ENCODE measurements at regions not wholly inside any gene's neighbourhood (a gene's known extent, or its start where the extent isn't known, plus 50 kb on each side); places are given as distances from the start of the nearest gene placed in this dataset.
A peak's percentile ranks its signal among the peaks of the same experiment; 100 is the strongest.

DNA sequence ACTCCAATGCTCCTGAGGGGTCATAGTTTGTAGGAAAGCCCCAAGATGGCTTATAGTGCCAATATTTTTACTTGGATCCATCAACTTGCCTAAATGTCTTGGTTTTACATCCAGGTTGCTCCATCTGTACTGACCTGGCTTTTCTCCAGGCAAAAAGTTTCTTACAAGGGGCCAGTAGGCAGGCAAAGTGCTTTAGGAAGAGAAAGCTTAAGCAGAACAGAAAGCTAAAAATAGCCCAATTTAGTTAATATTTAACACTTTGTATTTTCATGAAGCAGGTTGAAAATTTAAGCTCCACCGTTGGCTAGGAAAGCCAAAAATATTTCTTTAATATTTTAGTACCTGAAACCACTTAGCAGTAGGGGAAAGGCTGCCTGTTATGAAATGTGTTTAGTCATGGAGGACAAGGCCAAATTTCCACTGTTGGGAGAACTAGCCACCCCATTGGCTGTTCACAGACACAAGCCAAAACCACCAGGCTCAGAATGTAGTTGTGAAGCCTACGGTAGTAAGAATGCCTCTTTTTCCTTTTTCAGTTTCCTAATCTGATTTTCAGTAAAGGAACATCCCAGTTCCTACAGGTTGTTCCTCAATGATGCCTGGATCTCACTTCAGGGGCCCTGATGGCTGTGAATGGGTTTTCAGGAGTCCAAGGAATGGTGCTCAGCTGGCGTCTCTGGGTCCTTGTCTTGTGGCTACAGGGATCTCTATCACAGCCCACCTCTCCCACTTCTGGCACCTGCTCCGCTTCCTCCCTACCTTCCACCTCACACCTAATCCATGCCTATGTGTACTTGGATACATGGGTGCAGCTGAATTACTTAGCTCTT is 324.8 kb downstream of the PMP22 start:
- no peak for DNase-seq

DNA sequence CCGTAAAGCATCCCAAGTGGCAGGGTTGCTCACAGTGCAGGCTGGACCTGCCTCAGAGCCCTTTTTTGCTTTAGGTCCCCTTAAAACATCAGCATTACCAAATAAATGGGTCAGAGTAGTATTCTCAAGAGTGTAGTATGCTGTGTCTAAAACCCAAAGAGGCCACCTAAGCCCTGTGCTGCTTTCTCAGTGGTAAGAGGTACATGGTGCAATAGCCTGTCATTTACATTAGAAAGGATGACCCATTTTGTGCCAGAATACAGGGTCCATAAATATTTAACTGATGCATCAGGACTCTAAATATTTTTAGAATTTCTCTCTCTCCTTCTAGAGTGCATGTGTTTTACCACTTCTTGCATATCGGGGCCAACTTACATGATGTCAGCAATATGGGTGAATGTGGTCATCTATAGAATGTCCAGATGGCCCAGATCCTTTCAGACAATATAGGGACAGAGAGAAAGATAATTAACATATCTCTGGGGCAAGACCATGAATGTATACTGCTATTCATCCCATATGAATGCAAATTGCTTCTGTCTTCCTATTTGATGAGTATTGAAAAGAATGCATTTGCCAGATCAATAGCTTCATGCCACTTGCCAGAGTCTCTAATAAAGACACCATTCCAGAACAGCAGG is 329.2 kb downstream of the PMP22 start:
- DNase-seq, result no peak

DNA sequence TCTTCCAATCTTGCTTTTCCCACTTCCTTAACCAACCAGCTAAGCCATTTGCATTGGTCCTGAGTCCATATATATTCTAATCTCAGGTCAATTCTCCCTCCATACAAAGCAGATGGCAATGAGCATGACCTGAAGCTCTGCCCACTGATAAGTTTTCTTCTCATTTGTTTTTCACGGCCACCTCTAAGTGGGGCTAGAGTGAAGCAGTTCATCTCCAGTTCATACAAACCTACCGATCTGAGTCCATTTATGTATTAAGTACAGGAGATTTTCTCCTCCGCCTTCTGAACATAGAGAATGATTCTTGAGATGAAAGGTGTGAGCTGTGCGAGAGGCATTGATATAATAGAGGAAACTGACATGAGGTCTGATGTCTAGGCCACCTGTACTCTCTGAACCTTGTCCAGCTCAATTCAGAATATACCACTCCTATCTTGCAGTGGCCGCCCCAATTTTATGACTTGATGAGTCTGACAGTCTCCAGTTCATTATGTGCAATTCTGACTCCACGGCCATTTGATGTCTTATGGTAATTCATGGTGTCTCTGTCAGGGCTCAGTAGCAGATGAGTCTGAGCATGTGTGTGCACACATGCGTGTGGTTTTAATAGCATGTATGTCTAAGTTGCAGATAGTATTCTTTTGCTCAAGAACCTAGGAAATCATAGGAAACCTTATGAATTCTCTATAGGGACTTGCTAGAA is 329.8 kb downstream of the PMP22 start:
- DNase-seq, result no peak

DNA sequence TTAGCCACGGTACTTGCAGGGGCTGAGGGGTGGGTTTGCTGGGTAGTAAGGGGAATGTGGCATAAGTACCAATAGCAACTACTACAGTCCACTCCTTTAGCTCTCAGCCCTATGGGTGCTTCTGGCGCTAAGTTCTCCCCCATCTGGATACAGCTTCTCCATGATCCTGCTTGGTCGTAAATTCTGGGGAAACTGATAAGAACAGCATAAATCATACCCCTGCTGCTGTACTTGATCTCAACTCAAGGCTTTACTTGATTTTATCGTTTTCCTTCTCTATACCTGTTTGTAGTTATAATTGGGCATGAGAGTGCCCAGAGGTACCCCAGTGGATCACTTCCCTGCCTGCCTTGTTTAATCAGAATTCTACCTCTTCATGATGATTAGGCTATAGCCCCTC is 331.4 kb downstream of the PMP22 start:
- DNase-seq, result no peak

DNA sequence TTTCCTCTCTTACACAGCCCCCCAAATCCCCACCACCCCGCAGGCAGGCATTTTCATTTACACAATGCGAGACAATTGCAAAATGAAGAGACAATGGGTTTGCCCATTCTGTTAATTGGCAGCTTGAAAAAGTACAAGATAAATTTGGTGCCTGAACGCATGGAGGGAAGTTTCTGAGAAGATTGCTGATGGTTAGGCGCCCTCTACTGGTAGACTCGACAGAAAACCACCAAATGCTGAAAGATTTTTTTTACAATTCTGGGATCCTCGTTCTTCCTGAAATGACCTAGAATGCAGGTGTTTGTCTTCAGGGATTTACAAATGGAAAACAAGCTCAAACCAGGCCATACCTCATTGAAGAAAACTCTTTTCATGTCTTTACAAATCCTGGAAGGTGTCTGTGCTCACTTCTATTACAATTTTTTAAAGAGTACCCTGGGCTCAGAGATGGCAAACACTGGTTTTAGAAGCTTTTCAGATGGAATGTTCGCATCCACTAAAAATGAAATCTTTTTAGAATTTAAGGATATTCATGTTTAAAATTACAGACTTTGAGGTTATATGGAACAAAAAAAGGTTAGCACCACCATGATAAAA is 338.5 kb downstream of the PMP22 start:
- DNase-seq, result peak; percentile 57

DNA sequence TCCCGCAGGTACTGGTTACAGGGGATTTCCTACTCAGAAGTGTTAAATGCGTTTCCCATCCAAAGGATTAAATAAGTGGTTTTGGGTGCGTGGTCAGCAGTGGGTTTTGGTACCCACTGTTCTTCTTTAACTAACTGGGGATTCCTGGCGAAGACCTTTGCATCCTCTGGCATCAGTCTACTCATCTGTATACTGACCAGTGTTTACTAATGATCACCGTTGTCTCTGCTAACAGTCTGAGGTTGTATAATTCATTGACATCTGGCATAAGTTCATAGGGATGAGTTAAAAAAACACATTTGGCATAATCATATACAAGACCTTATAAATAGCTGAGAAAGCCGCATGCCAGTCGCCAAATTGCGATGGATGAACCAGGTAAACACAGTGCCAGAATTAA is 339.1 kb downstream of the PMP22 start:
- no peak for DNase-seq

DNA sequence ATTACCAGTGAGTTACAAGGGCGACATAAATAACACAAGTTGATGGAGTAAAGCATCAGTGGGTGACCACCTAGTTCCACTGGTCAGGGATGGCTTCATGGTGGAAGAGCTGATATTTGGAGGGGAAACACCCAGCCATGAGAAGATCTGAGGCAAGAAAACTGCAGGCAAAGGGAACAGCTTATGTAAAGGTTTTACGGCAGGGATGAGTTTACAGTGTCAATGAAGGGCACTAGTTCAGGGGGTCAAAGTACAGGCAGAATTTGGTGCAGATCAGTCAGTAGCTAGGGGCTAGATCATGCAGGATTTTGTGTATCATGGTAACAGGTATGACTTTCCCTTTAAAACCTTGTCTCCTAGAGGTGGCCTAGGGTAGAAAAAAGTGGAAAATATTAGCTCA is 339.6 kb downstream of the PMP22 start:
- DNase-seq, result no peak

DNA sequence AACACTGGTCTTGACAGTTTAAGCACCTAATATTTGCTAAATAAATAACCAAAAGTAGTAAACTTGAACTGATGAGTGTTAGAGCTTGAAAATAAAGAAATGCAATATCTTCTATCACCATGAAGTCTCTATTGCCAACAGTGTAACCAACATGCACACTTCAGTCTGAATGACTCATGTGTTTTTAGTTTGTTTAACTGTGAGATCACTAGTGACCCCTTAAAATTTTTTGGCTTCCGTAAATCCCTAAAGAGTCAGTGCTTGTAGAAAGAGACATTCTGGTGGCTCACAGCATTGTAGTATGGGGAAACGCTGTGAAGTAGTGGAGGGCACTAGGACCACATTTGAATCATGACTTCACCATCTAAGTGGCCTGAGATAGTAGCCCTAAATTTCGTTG is 341.1 kb downstream of the PMP22 start:
- no peak for DNase-seq

DNA sequence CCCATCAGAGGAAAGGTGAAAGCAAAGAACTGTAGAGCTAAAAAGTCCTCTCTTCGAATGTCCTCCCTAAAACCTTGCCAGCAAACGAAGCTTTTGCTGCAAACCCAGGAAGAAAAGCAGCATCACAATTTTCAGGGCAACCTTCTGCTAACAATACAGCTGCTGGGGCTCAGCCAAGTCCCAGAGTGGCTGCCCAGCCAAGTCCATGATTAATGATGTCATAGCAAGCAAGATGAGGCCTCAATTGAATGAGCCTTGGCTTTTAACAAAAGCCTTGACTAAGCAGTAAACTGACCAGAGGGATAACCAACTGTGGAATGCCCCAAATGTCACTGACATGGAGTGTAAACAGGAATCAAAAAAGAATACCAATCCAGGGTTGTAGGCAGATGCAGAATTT is 342.7 kb downstream of the PMP22 start:
- no peak for DNase-seq

DNA sequence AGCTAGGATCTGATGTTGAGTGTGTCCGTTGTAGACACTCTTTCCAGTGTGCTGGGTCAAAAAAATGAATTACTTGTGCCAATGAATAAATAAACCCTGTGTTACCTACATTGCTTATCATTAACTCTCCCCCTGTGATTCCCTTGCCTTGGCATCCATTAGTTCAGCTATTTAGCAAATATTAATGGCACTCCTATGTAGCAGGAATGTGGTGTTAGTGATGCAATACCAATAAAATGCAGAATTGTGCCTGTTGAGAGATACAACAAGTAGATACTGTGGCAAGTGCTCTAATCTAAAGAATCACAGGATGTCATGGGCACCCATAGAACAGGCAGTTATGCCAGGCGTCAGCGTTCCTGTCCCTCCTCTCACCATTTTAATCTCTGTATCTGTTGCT is 343.2 kb downstream of the PMP22 start:
- DNase-seq, result no peak

DNA sequence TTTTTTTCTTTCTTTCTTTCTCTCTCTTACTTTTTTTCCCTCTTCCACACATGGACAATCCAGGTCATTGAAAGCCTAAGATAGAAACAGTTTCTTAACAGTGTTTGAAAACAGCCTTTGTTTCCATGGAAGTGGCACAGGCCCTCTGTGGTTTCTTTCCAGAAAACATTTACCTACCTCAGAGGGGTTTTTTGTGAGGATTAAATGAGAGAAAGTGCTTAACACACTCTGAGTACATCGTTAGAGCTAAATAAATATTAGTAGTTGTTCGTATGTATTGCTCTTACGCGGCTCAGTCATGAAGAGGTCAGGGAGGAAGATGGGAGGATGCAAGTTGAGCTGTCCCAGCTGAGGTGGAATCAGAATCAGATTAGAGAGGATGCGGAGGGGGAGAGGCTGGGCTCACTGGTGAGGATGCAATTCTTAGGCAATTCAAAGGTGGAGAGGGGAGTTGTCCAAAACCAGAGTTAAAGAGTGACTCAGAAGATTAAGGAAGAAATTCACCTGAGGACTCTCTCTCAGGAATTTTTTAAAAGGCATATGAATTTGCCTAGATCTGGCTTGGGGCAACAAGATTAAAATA is 345.4 kb downstream of the PMP22 start:
- no peak for DNase-seq

DNA sequence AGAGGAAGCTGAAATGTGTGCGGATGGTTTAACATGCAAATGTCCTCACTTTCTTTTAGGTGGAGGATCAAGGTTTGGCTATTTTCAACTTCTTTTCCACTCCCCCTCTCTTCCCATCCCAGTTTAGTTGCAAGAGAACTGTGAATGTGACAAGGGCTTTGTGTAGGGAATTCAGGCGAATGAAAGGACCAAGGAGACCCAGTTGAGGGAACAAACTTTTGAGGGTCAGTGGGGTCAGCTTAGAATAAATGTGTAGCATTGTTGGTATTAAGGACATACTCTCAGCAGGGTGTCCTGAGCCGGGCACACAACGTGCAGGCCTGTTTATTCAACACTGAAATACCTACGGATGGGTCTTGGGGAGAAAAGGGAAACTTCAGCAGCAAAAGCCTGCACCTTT is 346.0 kb downstream of the PMP22 start:
- DNase-seq, result no peak

DNA sequence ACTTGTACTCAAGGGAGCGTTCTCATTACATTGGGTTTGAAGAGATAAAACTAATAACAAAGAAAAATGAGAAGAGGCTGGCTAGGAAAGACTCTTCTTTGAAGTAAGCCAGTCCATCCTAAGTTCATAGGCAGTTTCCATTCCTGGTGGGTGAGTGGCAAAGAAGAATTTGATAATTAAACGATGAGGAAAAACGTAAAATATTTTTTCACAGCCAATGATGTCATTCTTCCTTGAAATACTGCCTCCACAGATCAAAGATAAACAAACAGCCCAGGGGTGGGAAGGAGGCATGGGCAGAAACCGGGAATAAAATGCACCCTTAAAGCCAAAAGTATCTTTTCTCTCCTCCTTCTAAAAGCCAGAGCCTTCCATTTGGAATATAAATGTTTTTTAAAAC is 346.6 kb downstream of the PMP22 start:
- no peak for DNase-seq

DNA sequence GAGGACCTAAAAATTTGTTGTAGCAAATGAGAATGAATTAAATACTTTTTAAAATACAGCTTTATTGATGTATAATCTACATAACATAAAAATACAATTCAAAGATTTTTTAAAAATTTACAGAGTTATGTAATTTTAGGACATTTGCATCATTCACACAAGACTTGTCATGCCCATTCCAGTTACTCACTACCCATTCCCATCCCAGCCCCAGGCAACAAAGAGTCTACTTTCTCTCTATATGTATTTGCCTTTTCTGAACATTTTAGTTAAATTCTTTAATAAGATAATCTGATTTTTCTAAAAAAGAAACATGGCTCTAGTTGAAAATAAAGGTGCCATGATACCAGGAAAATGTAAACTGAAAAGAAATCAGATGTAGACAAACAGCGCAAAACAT is 354.2 kb downstream of the PMP22 start:
- DNase-seq, result no peak

DNA sequence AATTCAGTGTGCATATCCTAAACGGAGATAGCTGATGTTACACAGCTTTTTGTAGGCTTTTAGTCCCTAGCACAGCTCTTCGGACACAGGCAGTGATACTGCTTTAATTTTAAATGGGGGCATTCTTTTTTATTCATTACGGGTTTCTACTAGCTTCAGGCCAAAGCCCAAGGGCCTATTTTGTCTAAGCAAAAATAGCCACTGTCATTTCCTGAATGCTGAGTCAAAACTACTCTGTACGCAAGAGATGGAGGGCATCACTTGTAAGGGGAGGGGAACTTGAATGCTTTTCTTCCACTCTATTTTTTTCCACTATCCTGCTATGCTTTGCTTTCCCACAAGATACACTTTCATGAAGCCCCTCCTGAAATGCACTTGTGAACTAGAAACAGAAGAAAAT is 360.7 kb downstream of the PMP22 start:
- no peak for DNase-seq

DNA sequence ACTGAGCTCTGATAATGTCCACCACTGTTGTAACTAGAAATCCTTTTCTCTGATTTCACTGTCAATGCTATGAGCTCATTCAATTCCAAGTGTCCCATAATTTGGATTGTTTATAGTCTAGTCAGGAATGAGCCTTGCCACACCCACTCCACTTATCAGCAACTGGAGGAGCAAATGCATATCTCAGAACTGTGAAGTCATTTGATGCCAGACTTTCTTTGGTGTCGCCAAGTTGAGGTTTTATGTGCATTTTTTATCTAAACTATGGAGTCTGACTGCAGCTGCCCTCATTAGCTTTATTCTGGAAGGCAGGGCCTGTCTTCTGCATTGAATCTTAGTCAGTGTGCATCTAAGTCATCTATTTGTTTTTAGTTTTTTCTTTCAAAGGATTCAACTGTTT is 361.3 kb downstream of the PMP22 start:
- DNase-seq, result no peak

DNA sequence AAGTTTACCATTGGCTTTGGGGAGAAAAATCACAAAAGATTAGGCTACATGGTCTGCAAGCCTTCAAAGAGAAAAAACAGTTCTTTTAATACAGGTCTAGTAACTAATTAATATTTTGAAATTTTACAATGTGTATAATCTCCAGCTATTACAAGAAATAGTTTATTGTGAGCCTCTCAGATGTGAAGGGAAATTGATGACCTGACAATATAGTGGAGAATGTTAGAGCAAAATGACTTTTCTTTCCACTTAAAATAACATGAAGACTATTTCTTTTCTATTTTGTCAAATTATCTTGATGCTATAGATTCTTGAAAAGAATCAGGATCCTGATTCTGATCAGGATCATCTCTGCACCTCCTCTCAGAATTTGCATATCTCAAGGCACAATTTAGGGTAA is 362.3 kb downstream of the PMP22 start:
- DNase-seq, result no peak

DNA sequence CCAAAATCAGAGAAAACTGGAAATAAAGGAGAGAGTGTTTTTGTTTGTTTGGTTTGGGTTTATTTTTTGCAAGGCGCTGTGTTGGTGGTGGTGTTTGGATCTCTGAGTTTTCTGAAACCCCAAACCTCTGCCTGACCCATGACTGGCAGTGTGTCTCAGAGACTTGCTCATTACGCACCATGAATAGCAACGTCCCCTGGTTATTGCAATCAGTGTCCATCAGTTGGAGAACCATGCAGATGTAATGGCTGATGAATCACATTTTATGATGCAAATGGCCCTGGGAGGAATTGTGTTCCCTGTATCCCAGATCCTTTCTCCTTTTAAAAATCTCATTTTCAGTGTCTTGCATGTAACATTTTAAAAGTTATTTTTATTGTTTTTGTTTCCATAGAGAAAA is 362.8 kb downstream of the PMP22 start:
- DNase-seq, result no peak

DNA sequence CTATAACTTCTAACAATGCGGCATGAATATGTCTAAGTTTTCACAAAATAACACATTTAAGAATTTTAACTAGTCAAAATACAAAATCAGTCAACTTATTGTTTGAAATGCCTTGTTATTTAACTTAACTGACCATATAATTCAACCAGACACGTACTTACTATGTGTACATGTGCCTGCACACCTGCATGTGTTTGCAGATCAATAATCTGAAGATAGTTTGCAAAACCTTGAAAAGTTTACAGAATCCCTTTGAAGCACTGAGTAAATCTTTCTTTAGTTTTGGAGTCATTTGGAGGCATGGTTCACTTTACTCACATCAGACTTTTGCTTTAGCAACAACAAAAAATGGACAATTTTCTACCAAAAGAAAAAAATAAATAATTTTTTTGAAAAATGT is 363.8 kb downstream of the PMP22 start:
- no peak for DNase-seq

DNA sequence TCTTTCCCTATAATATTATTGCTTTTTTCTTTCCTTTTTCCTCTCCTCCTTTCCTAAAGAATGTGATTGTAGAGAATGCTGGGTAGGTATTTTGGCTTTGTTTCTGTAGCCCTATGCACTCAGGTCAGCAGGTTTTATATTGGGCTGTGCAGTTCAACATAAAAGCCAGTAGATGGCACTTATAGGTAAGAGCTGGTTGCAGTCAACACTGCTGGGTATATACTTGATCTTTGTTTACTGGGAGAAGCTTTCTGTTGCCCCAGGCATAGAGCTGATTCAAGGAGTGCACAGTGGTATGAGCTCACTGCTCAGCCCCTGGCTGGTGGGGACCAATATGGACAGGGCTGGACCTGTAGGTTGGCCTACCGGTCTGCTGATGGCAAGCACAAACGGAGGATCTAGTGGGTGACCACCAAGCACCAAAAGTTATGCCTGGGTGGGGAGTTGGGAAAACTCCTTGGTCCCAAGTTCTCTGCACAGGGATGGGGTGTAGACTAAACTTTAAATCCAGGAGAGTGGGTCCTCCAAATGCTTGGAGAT is 378.9 kb downstream of the PMP22 start:
- DNase-seq, result no peak

DNA sequence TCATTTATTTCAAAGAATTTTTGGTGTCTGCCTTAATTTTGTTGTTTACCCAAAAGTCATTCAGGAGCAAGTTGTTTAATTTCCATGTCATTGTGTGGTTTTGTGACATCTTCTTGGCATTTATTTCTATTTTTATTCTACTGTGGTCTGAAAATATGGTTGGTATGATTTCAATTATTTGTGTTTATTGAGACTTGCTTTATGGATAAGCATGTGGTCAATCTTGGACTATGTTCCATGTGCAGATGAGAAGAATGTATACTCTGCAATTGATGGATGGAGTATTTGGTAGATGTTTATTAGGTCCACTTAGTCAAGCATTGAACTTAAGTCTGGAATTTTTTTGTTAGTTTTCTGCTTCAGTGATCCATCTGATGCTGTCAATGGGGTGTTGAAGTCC is 383.0 kb downstream of the PMP22 start:
- no peak for DNase-seq

DNA sequence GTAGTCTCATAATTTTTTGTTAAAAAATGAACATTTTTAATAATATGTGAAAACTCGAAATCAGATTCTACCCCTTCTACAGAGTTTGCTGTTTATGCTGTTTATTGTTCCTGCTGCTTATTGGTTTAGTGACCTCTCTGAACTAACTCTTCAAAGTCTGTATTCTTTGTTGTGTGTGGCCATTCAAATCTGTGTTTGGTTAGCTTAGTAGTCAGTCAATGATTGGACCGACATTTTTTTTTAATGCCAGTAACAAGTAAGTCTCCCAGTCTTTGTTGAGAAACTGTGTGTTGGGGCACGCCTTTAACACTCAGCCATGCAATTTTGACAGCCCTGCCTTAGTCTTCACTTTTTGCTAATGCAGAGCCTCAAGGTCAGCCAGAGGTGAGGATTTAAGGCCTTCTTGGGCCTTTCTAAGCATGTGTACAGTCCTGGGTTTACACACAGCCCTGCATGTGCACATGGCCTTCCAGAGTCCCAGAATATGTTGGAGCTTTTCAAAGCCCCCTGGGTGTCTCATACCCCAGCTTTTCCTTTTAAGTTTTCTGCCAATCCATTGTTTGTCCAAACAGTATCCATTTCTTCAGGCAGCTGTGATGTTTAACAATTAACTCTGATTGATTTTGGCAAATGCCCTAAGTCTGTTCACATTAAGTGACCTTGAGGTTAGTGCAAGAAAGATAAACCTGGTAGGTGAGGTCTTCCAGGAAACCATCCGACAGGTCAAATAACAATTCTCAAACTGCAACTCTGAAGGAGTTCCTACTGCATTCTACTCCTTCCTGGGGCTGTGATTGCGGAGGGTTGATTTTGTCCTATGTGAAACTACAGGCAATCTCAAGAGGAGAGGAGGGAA is 389.3 kb downstream of the PMP22 start:
- DNase-seq, result no peak

Data from activated CD8-positive, alpha-beta memory T cell treated with anti-CD3 and anti-CD28 coated beads, Interleukin-2, amount 50 U/mL, for 48 hours (primary cell).